ENCODE measurements at regions not wholly inside any gene's neighbourhood (a gene's known extent, or its start where the extent isn't known, plus 50 kb on each side); places are given as distances from the start of the nearest gene placed in this dataset.

GRCh38 chr6:166764473-166765233 is 137.6 kb upstream of the RPS6KA2 start:
- Histone ChIP-seq H2AFZ (ENCODE audit: insufficient read depth, low read depth, low read length, poor library complexity, severe bottlenecking) (no peak overlapping the region), H3K79me2 (ENCODE audit: control insufficient read depth, insufficient read depth, low read length) (no peaks in the 10 kb centered on the region), H3K9me3 (ENCODE audit: control extremely low read depth in 1 of 3, control insufficient read depth in 2 of 3, insufficient read depth in 1 of 3, low read length in 2 of 3) (no peaks in the 10 kb centered on the region), H3K27me3 (replicated peaks in 1 of 4; ENCODE audit: control extremely low read depth in 1 of 4, control insufficient read depth in 3 of 4, insufficient read depth in 4 of 4, low read length in 3 of 4) (no peaks in the 10 kb centered on the region), H4K20me1 (ENCODE audit: control insufficient read depth, insufficient read depth, low read length, poor library complexity, severe bottlenecking) (no peaks in the 10 kb centered on the region), H3K4me1 (ENCODE audit: control insufficient read depth in 2 of 2, insufficient read depth in 2 of 2, low read length in 2 of 2) (no peaks in the 10 kb centered on the region), H3K4me2 (replicated peaks; ENCODE audit: low read depth, low read length, poor library complexity, severe bottlenecking) (no peak overlapping the region), H3K36me3 (replicated peaks in 1 of 2; ENCODE audit: control extremely low read depth in 1 of 2, control insufficient read depth in 1 of 2, extremely low read depth in 1 of 2, insufficient read depth in 2 of 2, low read length in 1 of 2) (no peaks in the 10 kb centered on the region), H3K27ac (ENCODE audit: low read length in 2 of 2) (no peak overlapping the region), H3K9ac (ENCODE audit: low read length) (no peak overlapping the region), H3K4me3 (ENCODE audit: control extremely low read depth in 1 of 5, extremely low read depth in 1 of 5, insufficient read depth in 1 of 5, low read depth in 2 of 5, low read length in 4 of 5) (no peak overlapping the region)
- no peak for ATAC-seq (ENCODE audit: low read depth)
- CTCF ChIA-PET: interaction anchor here (2.7 kb wide), 1 partner anchor 11 kb away, joined by 20 read pairs; no protein-coding TSS in a partner anchor
- POLR2A ChIA-PET: no interaction called here
- intact Hi-C loops (cut with micrococcal nuclease): no loop called here
- H3K27me3 Mint-ChIP-seq: peaks cover 3% of the 10 kb centered on the region
- H3K27ac Mint-ChIP-seq: no peak overlapping the region
- H3K4me3 Mint-ChIP-seq: no peak overlapping the region
- DNase-seq: no peak
- no peaks in the 10 kb centered on the region for H3K4me1 Mint-ChIP-seq
- 95% methylated on average over 24 of the region's 24 CpGs for WGBS (ENCODE audit: insufficient coverage)
- no peaks in the 10 kb centered on the region for H3K9me3 Mint-ChIP-seq (ENCODE audit: insufficient read depth)
- no peak for TF ChIP-seq EZH2 (IDR thresholded peaks at IDR 0.05; ENCODE audit: borderline replicate concordance, insufficient read depth, low read depth, low read length, poor library complexity, severe bottlenecking)
- TF ChIP-seq, protein P1, sequence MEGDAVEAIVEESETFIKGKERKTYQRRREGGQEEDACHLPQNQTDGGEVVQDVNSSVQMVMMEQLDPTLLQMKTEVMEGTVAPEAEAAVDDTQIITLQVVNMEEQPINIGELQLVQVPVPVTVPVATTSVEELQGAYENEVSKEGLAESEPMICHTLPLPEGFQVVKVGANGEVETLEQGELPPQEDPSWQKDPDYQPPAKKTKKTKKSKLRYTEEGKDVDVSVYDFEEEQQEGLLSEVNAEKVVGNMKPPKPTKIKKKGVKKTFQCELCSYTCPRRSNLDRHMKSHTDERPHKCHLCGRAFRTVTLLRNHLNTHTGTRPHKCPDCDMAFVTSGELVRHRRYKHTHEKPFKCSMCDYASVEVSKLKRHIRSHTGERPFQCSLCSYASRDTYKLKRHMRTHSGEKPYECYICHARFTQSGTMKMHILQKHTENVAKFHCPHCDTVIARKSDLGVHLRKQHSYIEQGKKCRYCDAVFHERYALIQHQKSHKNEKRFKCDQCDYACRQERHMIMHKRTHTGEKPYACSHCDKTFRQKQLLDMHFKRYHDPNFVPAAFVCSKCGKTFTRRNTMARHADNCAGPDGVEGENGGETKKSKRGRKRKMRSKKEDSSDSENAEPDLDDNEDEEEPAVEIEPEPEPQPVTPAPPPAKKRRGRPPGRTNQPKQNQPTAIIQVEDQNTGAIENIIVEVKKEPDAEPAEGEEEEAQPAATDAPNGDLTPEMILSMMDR (IDR thresholded peaks at IDR 0.05): no peak

All from B cell (primary cell).